ENCODE measurements at regions not wholly inside any gene's neighbourhood (a gene's known extent, or its start where the extent isn't known, plus 50 kb on each side); places are given as distances from the start of the nearest gene placed in this dataset.

GRCh38 chr6:128635219-128635618 lies 114.8 kb upstream of the PTPRK start:
- TF ChIP-seq CTCF (IDR thresholded peaks at IDR 0.05 in 4 of 5, conservative IDR thresholded peaks at IDR 0.05 in 1 of 5), result no peak
- TF ChIP-seq POLR2A (IDR thresholded peaks at IDR 0.05), result no peak
